Femur (tissue), 1 donor: ENCODE measurements at regions not wholly inside any gene's neighbourhood (a gene's known extent, or its start where the extent isn't known, plus 50 kb on each side); places are given as distances from the start of the nearest gene placed in this dataset.

ENCODE experiments used
- DNase-seq: peaks from one replicate; pipeline ENCODE4 v3.0.0-alpha.2; 2017

- DNase-seq, result no peak
These were observed 88.3 kb upstream of the ST8SIA2 start for GRCh38 chr15:92305343-92305742.

GRCh38 chr15:92306663-92307062 lies 87.0 kb upstream of the ST8SIA2 start:
- no peak for DNase-seq

GRCh38 chr15:92315144-92315543 lies 78.5 kb upstream of the ST8SIA2 start:
- no peak for DNase-seq

GRCh38 chr15:92315595-92316211 lies 78.0 kb upstream of the ST8SIA2 start:
- DNase-seq, result no peak

GRCh38 chr15:92316586-92317295 lies 76.9 kb upstream of the ST8SIA2 start:
- DNase-seq, result no peak

- DNase-seq, result no peak
These were observed 73.5 kb upstream of the ST8SIA2 start for GRCh38 chr15:92320012-92320699.

GRCh38 chr15:92322566-92323355 lies 70.9 kb upstream of the ST8SIA2 start:
- peak; percentile 29 for DNase-seq

- no peak for DNase-seq
These were observed 70.2 kb upstream of the ST8SIA2 start for GRCh38 chr15:92323525-92323924.

GRCh38 chr15:92324101-92324963 lies 69.3 kb upstream of the ST8SIA2 start:
- peak; percentile 68 for DNase-seq

- DNase-seq, result no peak
These were observed 67.4 kb upstream of the ST8SIA2 start for GRCh38 chr15:92326236-92326635.

GRCh38 chr15:92327033-92327432 lies 66.6 kb upstream of the ST8SIA2 start:
- DNase-seq, result no peak

- DNase-seq, result no peak
These were observed 65.5 kb upstream of the ST8SIA2 start for GRCh38 chr15:92328207-92328606.

- no peak for DNase-seq
These were observed 61.4 kb upstream of the ST8SIA2 start for GRCh38 chr15:92332125-92332899.

GRCh38 chr15:92333709-92334108 lies 60.0 kb upstream of the ST8SIA2 start:
- no peak for DNase-seq

GRCh38 chr15:92336419-92336987 lies 57.2 kb upstream of the ST8SIA2 start:
- no peak for DNase-seq

- DNase-seq, result no peak
These were observed 54.3 kb upstream of the ST8SIA2 start for GRCh38 chr15:92339361-92339760.
